PC-3 (cell line): ENCODE measurements at regions not wholly inside any gene's neighbourhood (a gene's known extent, or its start where the extent isn't known, plus 50 kb on each side); places are given as distances from the start of the nearest gene placed in this dataset.

Experiments used
- ATAC-seq: fragments of 200-7000 bp; cut with Tn5 transposase; 2 replicates; pipeline ENCODE4 v1.9.1; 2020; ENCODE audit warnings: mild to moderate bottlenecking, moderate library complexity
- BruUV-seq: library from RNA; stranded (reverse); fragments of 400-500 nt; replicated peaks from 2 replicates; lab custom pipeline; 2021; lab: Mats Ljungman, UMichigan
- CTCF ChIA-PET: fragments of 300-600 bp; sonication (Branson Sonifier 250); formaldehyde crosslinking; loops from one replicate; lab custom pipeline; 2022; ENCODE audit warnings: antibody characterized with exemption; lab: Charles Lee
- POLR2A ChIA-PET: fragments of 300-600 bp; sonication (Branson Sonifier 250); formaldehyde crosslinking; loops from one replicate; lab custom pipeline; 2022; ENCODE audit warnings: antibody characterized with exemption; ENCODE audit not compliant: unreplicated experiment; lab: Charles Lee
- DNase-seq: peaks from one replicate; pipeline ENCODE4 v3.0.0-alpha.2; 2015
- H2AFZ ChIP-seq: fragments of 300-600 bp; sonication (generic); 2 replicates; pipeline ENCODE4 v1.6.0; 2016; ENCODE audit warnings: antibody characterized with exemption, low read length
- H3F3A ChIP-seq: fragments of 300-600 bp; sonication (generic); one replicate; pipeline ENCODE4 v1.6.0; 2017; ENCODE audit warnings: antibody characterized with exemption, low read length, control low read depth, mild to moderate bottlenecking; ENCODE audit not compliant: unreplicated experiment
- H3K27ac ChIP-seq: fragments of 300-600 bp; sonication (generic); 2 replicates; pipeline ENCODE4 v1.5.1; 2016; ENCODE audit warnings: mild to moderate bottlenecking, low read length
- H3K27me3 ChIP-seq: fragments of 300-600 bp; sonication (generic); 2 replicates; pipeline ENCODE4 v1.6.1; 2016; ENCODE audit warnings: low read length, mixed read lengths
- H3K36me3 ChIP-seq: fragments of 300-600 bp; sonication (generic); 2 replicates; pipeline ENCODE4 v1.6.1; 2016; ENCODE audit warnings: low read depth, mixed run types, low read length, mixed read lengths
- H3K4me1 ChIP-seq: fragments of 300-600 bp; sonication (generic); 2 replicates; pipeline ENCODE4 v1.5.1; 2016; ENCODE audit warnings: low read length; ENCODE audit not compliant: insufficient read depth
- H3K4me2 ChIP-seq: fragments of 300-600 bp; sonication (generic); 2 replicates; pipeline ENCODE4 v1.6.0; 2016; ENCODE audit warnings: low read length
- H3K4me3 ChIP-seq: fragments of 300-600 bp; sonication (generic); 2 replicates; pipeline ENCODE4 v1.5.1; 2016; ENCODE audit warnings: mild to moderate bottlenecking, low read length, mixed read lengths
- H3K79me2 ChIP-seq: fragments of 300-600 bp; sonication (generic); 2 replicates; pipeline ENCODE4 v1.6.1; 2017; ENCODE audit warnings: low read length, mixed read lengths
- H3K9ac ChIP-seq: fragments of 300-600 bp; sonication (generic); 2 replicates; pipeline ENCODE4 v1.6.0; 2016; ENCODE audit warnings: mild to moderate bottlenecking, low read length
- H3K9me2 ChIP-seq: fragments of 300-600 bp; sonication (generic); replicated peaks from 2 replicates; pipeline ENCODE4 v1.6.1; 2016; ENCODE audit warnings: mixed run types, low read length, mixed read lengths
- H3K9me3 ChIP-seq: fragments of 300-600 bp; sonication (generic); 2 replicates; pipeline ENCODE4 v1.6.1; 2016; ENCODE audit warnings: low read length, mixed read lengths
- H4K20me1 ChIP-seq: fragments of 300-600 bp; sonication (generic); 2 replicates; pipeline ENCODE4 v1.6.1; 2016; ENCODE audit warnings: low read length, mixed read lengths
- CTCF ChIP-seq: fragments of 300-600 bp; sonication (generic); conservative IDR thresholded peaks from 2 replicates; pipeline ENCODE4 v1.5.1; 2017; ENCODE audit warnings: antibody characterized with exemption, low read depth, mild to moderate bottlenecking, low read length
- EZH2 ChIP-seq: fragments of 300-600 bp; sonication (generic); IDR thresholded peaks from one replicate; pipeline ENCODE4 v1.6.1; 2017; ENCODE audit warnings: antibody characterized with exemption, mild to moderate bottlenecking, low read length; ENCODE audit not compliant: unreplicated experiment
- EZH2phosphoT487 ChIP-seq: fragments of 300-600 bp; sonication (generic); IDR thresholded peaks from 2 replicates; pipeline ENCODE4 v1.6.1; 2018; ENCODE audit warnings: mild to moderate bottlenecking, antibody characterized with exemption, low read length, borderline replicate concordance
- intact Hi-C: fragments of 100-400 bp; cut with micrococcal nuclease; formaldehyde crosslinking; loops from 2 replicates; pipeline ENCODE4 v1.9.0; 2023

GRCh38 chr16:54792811-54793210 is 137.9 kb upstream of the IRX5 start:
- H3K36me3 ChIP-seq: no peaks in the 10 kb centered on the region
- TF ChIP-seq EZH2: no peak
- TF ChIP-seq CTCF: no peak
- TF ChIP-seq EZH2phosphoT487: no peak
- H3K9me3 ChIP-seq: no peaks in the 10 kb centered on the region
- no peak overlapping the region for H3K4me2 ChIP-seq
- no peak overlapping the region for H2AFZ ChIP-seq
- no peak overlapping the region for H3K4me3 ChIP-seq
- ChIA-PET CTCF (no interaction called here), POLR2A (no interaction called here)
- no peaks in the 10 kb centered on the region for H3K79me2 ChIP-seq
- no TSS peak for BruUV-seq
- intact Hi-C loops: no loop called here
- H3K9me2 ChIP-seq: no peaks in the 10 kb centered on the region
- DNase-seq: no peak
- no peaks in the 10 kb centered on the region for H3K4me1 ChIP-seq
- no peaks in the 10 kb centered on the region for H4K20me1 ChIP-seq
- H3K27me3 ChIP-seq: no peaks in the 10 kb centered on the region
- no peak for ATAC-seq
- H3K27ac ChIP-seq: no peak overlapping the region
- H3F3A ChIP-seq: no peaks in the 10 kb centered on the region
- H3K9ac ChIP-seq: no peak overlapping the region

- DNase-seq (no peak), ATAC-seq (no peak)
- BruUV-seq: no TSS peak
- no peaks in the 10 kb centered on the region for H3K27me3 ChIP-seq
- no peak overlapping the region for H3K4me2 ChIP-seq
- POLR2A ChIA-PET: no interaction called here
- no peaks in the 10 kb centered on the region for H3K9me2 ChIP-seq
- no peak overlapping the region for H3K4me3 ChIP-seq
- no peak overlapping the region for H2AFZ ChIP-seq
- intact Hi-C loops: no loop called here
- no peak overlapping the region for H3K9ac ChIP-seq
- no peaks in the 10 kb centered on the region for H3K79me2 ChIP-seq
- H3K36me3 ChIP-seq: no peaks in the 10 kb centered on the region
- CTCF ChIA-PET: no interaction called here
- TF ChIP-seq EZH2 (no peak), EZH2phosphoT487 (no peak), CTCF (no peak)
- no peaks in the 10 kb centered on the region for H4K20me1 ChIP-seq
- no peaks in the 10 kb centered on the region for H3K9me3 ChIP-seq
- no peaks in the 10 kb centered on the region for H3F3A ChIP-seq
- H3K4me1 ChIP-seq: no peaks in the 10 kb centered on the region
- no peak overlapping the region for H3K27ac ChIP-seq
These were observed 143.6 kb upstream of the IRX5 start for GRCh38 chr16:54787045-54787444.

- POLR2A ChIA-PET: no interaction called here
These were observed 146.7 kb upstream of the IRX5 start for GRCh38 chr16:54783980-54784379.

More at GRCh38 chr16:54783980-54784379, 146.7 kb upstream of the IRX5 start:
- no TSS peak for BruUV-seq
- Histone ChIP-seq H3K27me3 (no peaks in the 10 kb centered on the region), H3K9me2 (no peaks in the 10 kb centered on the region), H4K20me1 (no peaks in the 10 kb centered on the region), H2AFZ (no peak overlapping the region), H3K9me3 (no peaks in the 10 kb centered on the region), H3F3A (no peaks in the 10 kb centered on the region), H3K79me2 (no peaks in the 10 kb centered on the region), H3K36me3 (no peaks in the 10 kb centered on the region), H3K4me2 (no peak overlapping the region), H3K4me3 (no peak overlapping the region), H3K27ac (no peak overlapping the region), H3K4me1 (no peaks in the 10 kb centered on the region), H3K9ac (no peak overlapping the region)
- ATAC-seq (no peak), DNase-seq (no peak)
- intact Hi-C loops: no loop called here
- CTCF ChIA-PET: no interaction called here
- TF ChIP-seq EZH2 (no peak), CTCF (no peak), EZH2phosphoT487 (no peak)
